ENCODE measurements at regions not wholly inside any gene's neighbourhood (a gene's known extent, or its start where the extent isn't known, plus 50 kb on each side); places are given as distances from the start of the nearest gene placed in this dataset.

DNA sequence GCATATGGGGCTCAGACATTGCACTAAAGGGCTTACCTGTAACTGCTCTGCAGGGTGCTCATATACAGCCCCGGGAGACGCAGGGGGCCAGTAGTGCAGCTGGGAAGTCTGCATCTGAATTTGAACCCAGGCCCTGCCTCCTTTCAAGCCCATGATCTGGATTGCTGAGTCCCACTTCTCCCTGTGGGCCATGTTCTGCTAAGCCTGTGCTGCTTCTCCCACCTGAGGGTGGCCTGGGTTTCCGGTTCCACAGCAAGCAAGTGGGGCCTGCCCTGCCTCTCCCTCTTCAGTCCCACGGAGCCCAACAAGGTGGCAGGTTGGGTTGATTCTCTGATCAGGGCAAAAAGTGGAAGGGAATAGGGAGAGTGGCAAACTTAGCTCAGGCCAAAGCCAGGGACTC, 56.6 kb upstream of the GDF10 start:
- ChIA-PET POLR2A (ENCODE audit: low non-redundant PET) (no interaction called here), CTCF (no interaction called here)
- BruUV-seq (replicated peaks), result no TSS peak
- intact Hi-C loops (cut with micrococcal nuclease; ENCODE audit: unreplicated experiment), result no loop called here
- no peaks in the 10 kb centered on the region for H3K36me3 ChIP-seq (ENCODE audit: insufficient read depth, low read length, poor library complexity, severe bottlenecking)
- no peak for DNase-seq (ENCODE audit: low spot score)
- H3K27me3 ChIP-seq (replicated peaks; ENCODE audit: insufficient read depth, low read depth, low read length, poor library complexity), result no peaks in the 10 kb centered on the region
- no peak for TF ChIP-seq EZH2 (IDR thresholded peaks at IDR 0.05; ENCODE audit: borderline replicate concordance, low read depth, low read length, poor library complexity, severe bottlenecking)
- TF ChIP-seq, protein P1, sequence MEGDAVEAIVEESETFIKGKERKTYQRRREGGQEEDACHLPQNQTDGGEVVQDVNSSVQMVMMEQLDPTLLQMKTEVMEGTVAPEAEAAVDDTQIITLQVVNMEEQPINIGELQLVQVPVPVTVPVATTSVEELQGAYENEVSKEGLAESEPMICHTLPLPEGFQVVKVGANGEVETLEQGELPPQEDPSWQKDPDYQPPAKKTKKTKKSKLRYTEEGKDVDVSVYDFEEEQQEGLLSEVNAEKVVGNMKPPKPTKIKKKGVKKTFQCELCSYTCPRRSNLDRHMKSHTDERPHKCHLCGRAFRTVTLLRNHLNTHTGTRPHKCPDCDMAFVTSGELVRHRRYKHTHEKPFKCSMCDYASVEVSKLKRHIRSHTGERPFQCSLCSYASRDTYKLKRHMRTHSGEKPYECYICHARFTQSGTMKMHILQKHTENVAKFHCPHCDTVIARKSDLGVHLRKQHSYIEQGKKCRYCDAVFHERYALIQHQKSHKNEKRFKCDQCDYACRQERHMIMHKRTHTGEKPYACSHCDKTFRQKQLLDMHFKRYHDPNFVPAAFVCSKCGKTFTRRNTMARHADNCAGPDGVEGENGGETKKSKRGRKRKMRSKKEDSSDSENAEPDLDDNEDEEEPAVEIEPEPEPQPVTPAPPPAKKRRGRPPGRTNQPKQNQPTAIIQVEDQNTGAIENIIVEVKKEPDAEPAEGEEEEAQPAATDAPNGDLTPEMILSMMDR (conservative IDR thresholded peaks at IDR 0.05; ENCODE audit: low read depth, low read length), result no peak
- H3K27ac ChIP-seq (ENCODE audit: low read depth, low read length, poor library complexity, severe bottlenecking), result no peak overlapping the region
- H3K9me3 ChIP-seq (ENCODE audit: low read depth, low read length, poor library complexity, severe bottlenecking), result no peaks in the 10 kb centered on the region
- no peaks in the 10 kb centered on the region for H3K4me1 ChIP-seq (ENCODE audit: insufficient read depth, low read length, poor library complexity, severe bottlenecking)
- no peak overlapping the region for H3K4me3 ChIP-seq (ENCODE audit: low read depth, low read length, poor library complexity, severe bottlenecking)

DNA sequence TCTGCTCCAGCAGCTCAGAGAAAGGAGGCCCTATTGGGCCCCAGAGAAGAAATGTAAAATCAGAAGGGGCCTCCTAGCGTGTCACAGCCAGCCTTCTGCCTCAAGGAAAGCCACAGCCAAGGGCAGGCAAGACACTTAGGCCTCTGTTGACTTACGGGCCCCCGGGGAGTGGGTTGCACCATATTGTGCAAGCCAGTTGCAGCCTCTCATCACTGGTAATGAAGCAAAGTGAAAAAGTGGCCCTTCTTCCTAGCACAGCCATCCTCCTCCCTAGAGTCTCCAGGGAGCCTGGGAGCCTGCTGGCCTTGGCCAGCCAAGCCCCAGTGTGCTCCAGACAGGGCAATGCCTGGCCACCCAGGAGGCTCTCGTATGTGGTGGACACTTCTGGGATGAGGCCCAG, 56.2 kb upstream of the GDF10 start:
- ChIA-PET CTCF (no interaction called here), POLR2A (ENCODE audit: low non-redundant PET) (no interaction called here)
- no peak for TF ChIP-seq EZH2 (IDR thresholded peaks at IDR 0.05; ENCODE audit: borderline replicate concordance, low read depth, low read length, poor library complexity, severe bottlenecking)
- TF ChIP-seq, protein P1 (conservative IDR thresholded peaks at IDR 0.05; ENCODE audit: low read depth, low read length), result no peak
- no peaks in the 10 kb centered on the region for H3K9me3 ChIP-seq (ENCODE audit: low read depth, low read length, poor library complexity, severe bottlenecking)
- H3K27ac ChIP-seq (ENCODE audit: low read depth, low read length, poor library complexity, severe bottlenecking), result no peak overlapping the region
- no TSS peak for BruUV-seq (replicated peaks)
- DNase-seq (ENCODE audit: low spot score), result peak; percentile 9
- H3K4me1 ChIP-seq (ENCODE audit: insufficient read depth, low read length, poor library complexity, severe bottlenecking), result no peaks in the 10 kb centered on the region
- no peaks in the 10 kb centered on the region for H3K27me3 ChIP-seq (replicated peaks; ENCODE audit: insufficient read depth, low read depth, low read length, poor library complexity)
- no peak overlapping the region for H3K4me3 ChIP-seq (ENCODE audit: low read depth, low read length, poor library complexity, severe bottlenecking)
- no peaks in the 10 kb centered on the region for H3K36me3 ChIP-seq (ENCODE audit: insufficient read depth, low read length, poor library complexity, severe bottlenecking)
- intact Hi-C loops (cut with micrococcal nuclease; ENCODE audit: unreplicated experiment), result no loop called here

DNA sequence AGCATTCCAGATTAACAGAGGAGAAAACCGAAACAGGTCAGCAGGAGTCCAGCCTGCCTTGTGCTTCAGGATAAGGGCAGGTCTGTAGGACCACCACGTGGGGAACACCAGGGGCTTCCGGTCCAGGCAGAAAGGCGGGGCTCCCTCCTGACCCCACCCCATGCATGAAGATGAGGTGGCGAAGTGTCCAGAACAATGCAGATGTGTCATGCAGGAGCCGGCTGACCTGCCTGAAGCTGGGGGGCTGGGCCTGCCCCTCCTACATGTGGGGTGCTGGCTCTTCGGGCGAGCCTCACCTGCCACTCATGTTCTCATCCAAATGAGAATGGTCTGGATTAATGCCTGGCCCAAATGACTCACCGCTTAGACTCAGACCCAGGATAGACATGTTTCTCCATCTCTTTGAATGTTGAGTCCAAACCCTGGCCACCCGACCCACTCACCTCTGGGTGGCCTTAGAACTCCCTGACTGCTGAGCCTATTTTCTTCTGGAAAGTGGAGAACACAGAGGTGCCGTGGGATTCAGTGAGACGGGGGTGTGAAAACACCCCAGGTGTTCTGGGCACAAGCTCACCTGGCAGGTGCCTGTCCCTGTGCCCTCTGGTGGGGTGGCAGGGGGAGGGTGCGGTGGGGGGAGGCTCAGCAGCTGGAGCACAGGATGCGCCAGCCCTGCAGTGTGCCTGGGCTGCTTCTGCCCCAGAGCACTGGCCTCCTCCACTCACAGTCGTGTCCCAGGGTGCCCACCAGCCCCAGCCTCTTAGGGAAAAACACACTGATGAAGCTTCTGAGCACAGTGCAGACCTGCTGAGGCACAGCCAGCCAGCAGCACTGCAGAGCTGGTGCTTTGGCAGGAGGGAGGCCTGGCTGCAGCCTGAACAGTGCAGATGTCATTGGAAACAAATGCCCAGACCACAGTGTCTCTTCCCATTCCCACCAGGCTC, 55.2 kb upstream of the GDF10 start:
- Histone ChIP-seq H3K27me3 (replicated peaks; ENCODE audit: insufficient read depth, low read depth, low read length, poor library complexity) (no peaks in the 10 kb centered on the region), H3K9me3 (ENCODE audit: low read depth, low read length, poor library complexity, severe bottlenecking) (no peaks in the 10 kb centered on the region), H3K4me1 (ENCODE audit: insufficient read depth, low read length, poor library complexity, severe bottlenecking) (no peaks in the 10 kb centered on the region), H3K4me3 (ENCODE audit: low read depth, low read length, poor library complexity, severe bottlenecking) (no peak overlapping the region), H3K36me3 (ENCODE audit: insufficient read depth, low read length, poor library complexity, severe bottlenecking) (no peaks in the 10 kb centered on the region), H3K27ac (ENCODE audit: low read depth, low read length, poor library complexity, severe bottlenecking) (no peak overlapping the region)
- CTCF ChIA-PET, result no interaction called here
- TF ChIP-seq, protein P1 (conservative IDR thresholded peaks at IDR 0.05; ENCODE audit: low read depth, low read length), result no peak
- no peak for TF ChIP-seq EZH2 (IDR thresholded peaks at IDR 0.05; ENCODE audit: borderline replicate concordance, low read depth, low read length, poor library complexity, severe bottlenecking)
- intact Hi-C loops (cut with micrococcal nuclease; ENCODE audit: unreplicated experiment), result no loop called here
- no TSS peak for BruUV-seq (replicated peaks)
- POLR2A ChIA-PET (ENCODE audit: low non-redundant PET), result no interaction called here
- no peak for DNase-seq (ENCODE audit: low spot score)
